ENCODE measurements at regions not wholly inside any gene's neighbourhood (a gene's known extent, or its start where the extent isn't known, plus 50 kb on each side); places are given as distances from the start of the nearest gene placed in this dataset.
A peak's percentile ranks its signal among the peaks of the same experiment; 100 is the strongest.

- no peaks in the 10 kb centered on the region for H3K79me2 ChIP-seq
- H3K36me3 ChIP-seq (ENCODE audit: control insufficient read depth, insufficient read depth, low read length) = no peaks in the 10 kb centered on the region
- TF ChIP-seq CTCF (IDR thresholded peaks at IDR 0.05) = no peak
- no peak overlapping the region for H3K4me2 ChIP-seq (ENCODE audit: low read length)
- H2AFZ ChIP-seq = no peak overlapping the region
- H3K4me1 ChIP-seq = no peaks in the 10 kb centered on the region
- no peak overlapping the region for H3K9ac ChIP-seq
- no peak overlapping the region for H3K4me3 ChIP-seq (ENCODE audit: low read depth, low read length)
- no peaks in the 10 kb centered on the region for H3K9me3 ChIP-seq (ENCODE audit: control insufficient read depth, low read length)
- no peak overlapping the region for H3K27ac ChIP-seq
- no peaks in the 10 kb centered on the region for H3K27me3 ChIP-seq (ENCODE audit: control insufficient read depth, insufficient read depth, low read length)
These were observed 239.5 kb upstream of the HES1 start for GRCh38 chr3:193896419-193896818.

GRCh38 chr3:193897288-193897687, 238.7 kb upstream of the HES1 start:
- no peak overlapping the region for H3K4me2 ChIP-seq (ENCODE audit: low read length)
- TF ChIP-seq CTCF (IDR thresholded peaks at IDR 0.05) = no peak
- no peaks in the 10 kb centered on the region for H3K36me3 ChIP-seq (ENCODE audit: control insufficient read depth, insufficient read depth, low read length)
- no peaks in the 10 kb centered on the region for H3K9me3 ChIP-seq (ENCODE audit: control insufficient read depth, low read length)
- H3K4me3 ChIP-seq (ENCODE audit: low read depth, low read length) = no peak overlapping the region
- H3K27ac ChIP-seq = no peak overlapping the region
- no peaks in the 10 kb centered on the region for H3K27me3 ChIP-seq (ENCODE audit: control insufficient read depth, insufficient read depth, low read length)
- no peaks in the 10 kb centered on the region for H3K4me1 ChIP-seq
- no peak overlapping the region for H2AFZ ChIP-seq
- no peak overlapping the region for H3K9ac ChIP-seq
- H3K79me2 ChIP-seq = no peaks in the 10 kb centered on the region

DNA sequence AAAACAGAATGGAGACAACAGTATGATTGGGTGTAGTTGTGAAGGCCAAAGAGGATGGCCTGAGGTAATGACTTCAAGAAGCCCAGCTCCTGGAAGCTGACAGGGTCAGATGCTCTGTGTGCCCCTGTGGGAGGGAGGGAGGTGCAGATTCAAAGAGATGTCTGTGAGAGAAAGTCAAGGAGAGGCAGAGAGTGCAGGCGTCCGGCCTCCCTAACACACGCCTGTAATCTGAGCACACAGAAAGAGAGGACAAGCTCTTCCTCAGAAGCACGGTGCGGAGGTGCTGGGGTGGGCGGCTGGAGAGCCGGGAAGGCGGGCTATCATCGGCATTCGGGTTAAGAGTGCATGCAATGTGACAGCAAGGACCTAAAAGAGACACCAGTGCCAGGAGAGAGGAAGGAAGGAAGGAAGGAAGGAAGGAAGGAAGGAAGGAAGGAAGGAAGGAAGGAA, 238.2 kb upstream of the HES1 start:
- H3K27ac ChIP-seq = no peak overlapping the region

DNA sequence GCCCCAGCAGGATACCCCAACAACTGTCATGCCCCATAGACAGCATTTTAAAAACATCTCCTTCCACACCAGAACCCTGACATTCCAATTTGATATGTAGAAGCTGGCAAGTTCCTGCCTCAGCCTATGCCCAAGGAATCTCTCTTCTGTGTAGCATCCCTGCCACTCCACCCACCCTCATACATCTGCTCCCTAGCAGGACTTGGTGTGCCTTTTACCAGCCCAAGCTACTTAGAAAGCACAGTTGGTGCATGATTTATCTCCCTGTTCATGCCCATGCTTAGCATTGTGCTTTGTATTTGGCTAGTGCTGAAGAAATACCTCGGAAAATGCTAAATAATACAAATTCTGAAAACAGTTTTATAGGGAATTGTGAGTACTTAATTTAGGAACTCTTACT, 236.9 kb upstream of the HES1 start:
- Histone ChIP-seq H3K27me3 (ENCODE audit: control insufficient read depth, insufficient read depth, low read length) (no peaks in the 10 kb centered on the region), H3K4me3 (ENCODE audit: low read depth, low read length) (no peak overlapping the region), H2AFZ (no peak overlapping the region), H3K4me2 (ENCODE audit: low read length) (no peak overlapping the region), H3K4me1 (peaks cover 2% of the 10 kb centered on the region), H3K36me3 (ENCODE audit: control insufficient read depth, insufficient read depth, low read length) (no peaks in the 10 kb centered on the region), H3K9me3 (ENCODE audit: control insufficient read depth, low read length) (no peaks in the 10 kb centered on the region), H3K79me2 (no peaks in the 10 kb centered on the region), H3K27ac (no peak overlapping the region), H3K9ac (no peak overlapping the region)
- TF ChIP-seq CTCF (IDR thresholded peaks at IDR 0.05) = no peak

More for the DNA sequence above, 238.2 kb upstream of the HES1 start:
- no peak overlapping the region for H3K4me2 ChIP-seq (ENCODE audit: low read length)
- H3K36me3 ChIP-seq (ENCODE audit: control insufficient read depth, insufficient read depth, low read length) = no peaks in the 10 kb centered on the region
- H3K9me3 ChIP-seq (ENCODE audit: control insufficient read depth, low read length) = no peaks in the 10 kb centered on the region
- H3K9ac ChIP-seq = no peak overlapping the region
- peaks cover 2% of the 10 kb centered on the region for H3K4me1 ChIP-seq
- peak overlapping the region; percentile 33 for H2AFZ ChIP-seq
- no peaks in the 10 kb centered on the region for H3K27me3 ChIP-seq (ENCODE audit: control insufficient read depth, insufficient read depth, low read length)
- no peak overlapping the region for H3K4me3 ChIP-seq (ENCODE audit: low read depth, low read length)
- no peaks in the 10 kb centered on the region for H3K79me2 ChIP-seq
- TF ChIP-seq CTCF (IDR thresholded peaks at IDR 0.05) = no peak

DNA sequence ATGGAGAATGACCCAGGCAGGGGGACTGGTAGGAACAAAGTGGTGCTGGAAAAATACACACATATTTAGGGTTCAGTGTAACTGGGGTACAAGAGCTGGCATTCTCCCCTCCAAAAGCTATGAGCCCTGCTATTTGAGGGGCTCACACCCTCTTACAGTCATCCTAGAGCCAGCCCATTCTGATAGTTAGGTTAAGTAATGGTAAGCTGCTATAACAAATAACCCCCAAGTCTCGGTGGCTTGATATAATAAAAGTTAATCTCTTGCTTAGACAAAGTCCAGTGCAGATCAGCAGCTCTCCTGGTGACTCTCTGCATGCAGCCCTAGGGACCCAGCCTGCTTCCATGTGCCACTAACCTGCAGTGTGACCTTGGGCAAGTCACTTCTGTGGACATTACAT, 234.9 kb upstream of the HES1 start:
- Histone ChIP-seq H3K9ac (no peak overlapping the region), H3K36me3 (ENCODE audit: control insufficient read depth, insufficient read depth, low read length) (no peaks in the 10 kb centered on the region)
- TF ChIP-seq CTCF (IDR thresholded peaks at IDR 0.05) = no peak

More for the DNA sequence above, 234.9 kb upstream of the HES1 start:
- H3K79me2 ChIP-seq = no peaks in the 10 kb centered on the region
- no peak overlapping the region for H2AFZ ChIP-seq
- no peak overlapping the region for H3K27ac ChIP-seq
- H3K4me3 ChIP-seq (ENCODE audit: low read depth, low read length) = no peak overlapping the region
- no peak overlapping the region for H3K4me2 ChIP-seq (ENCODE audit: low read length)
- H3K9me3 ChIP-seq (ENCODE audit: control insufficient read depth, low read length) = no peaks in the 10 kb centered on the region
- H3K4me1 ChIP-seq = peaks cover 2% of the 10 kb centered on the region
- no peaks in the 10 kb centered on the region for H3K27me3 ChIP-seq (ENCODE audit: control insufficient read depth, insufficient read depth, low read length)
